ENCODE measurements at regions not wholly inside any gene's neighbourhood (a gene's known extent, or its start where the extent isn't known, plus 50 kb on each side); places are given as distances from the start of the nearest gene placed in this dataset.

DNA sequence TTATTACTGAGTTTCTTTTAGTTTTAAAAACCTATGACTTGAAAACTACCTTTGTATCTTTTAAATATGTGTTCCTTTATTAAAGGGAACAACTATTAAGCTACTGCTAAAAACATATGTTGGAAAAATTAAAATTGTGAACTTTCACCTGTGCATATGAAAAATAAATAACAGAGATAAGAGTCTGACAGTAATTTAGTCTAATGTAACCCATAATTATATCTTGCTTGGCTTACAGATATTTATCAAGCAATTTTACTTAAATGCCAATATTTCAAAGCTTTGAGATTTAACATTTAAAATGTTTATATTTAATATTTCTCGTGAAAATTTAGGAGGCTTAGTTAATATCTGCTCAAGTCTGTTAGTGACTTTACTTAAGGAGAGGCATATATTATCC lies 309.8 kb downstream of the CCER1 start:
- no peaks in the 10 kb centered on the region for H3K36me3 ChIP-seq (ENCODE audit: control insufficient read depth in 2 of 2, insufficient read depth in 2 of 2, low read length in 1 of 2)
- TF ChIP-seq ATF7 (IDR thresholded peaks at IDR 0.05; ENCODE audit: low read depth) = no peak
- no peak for TF ChIP-seq IKZF1 (conservative IDR thresholded peaks at IDR 0.05)
- no peak for TF ChIP-seq FOS (IDR thresholded peaks at IDR 0.05; ENCODE audit: borderline replicate concordance, extremely low read depth, insufficient read length)
- TF ChIP-seq SREBF1 (IDR thresholded peaks at IDR 0.05; ENCODE audit: low read length) = no peak
- no peak for TF ChIP-seq POU2F2 (IDR thresholded peaks at IDR 0.05; ENCODE audit: borderline replicate concordance, low read depth, low read length)
- no peak for TF ChIP-seq FOXK2 (IDR thresholded peaks at IDR 0.05)
- TF ChIP-seq CREM (IDR thresholded peaks at IDR 0.05; ENCODE audit: low read depth) = no peak
- TF ChIP-seq BMI1 (IDR thresholded peaks at IDR 0.05; ENCODE audit: borderline replicate concordance) = no peak
- TF ChIP-seq CHD2 (IDR thresholded peaks at IDR 0.05; ENCODE audit: borderline replicate concordance, low read depth, low read length) = no peak
- no peak for TF ChIP-seq ESRRA (IDR thresholded peaks at IDR 0.05; ENCODE audit: low read length)
- TF ChIP-seq, protein P1, sequence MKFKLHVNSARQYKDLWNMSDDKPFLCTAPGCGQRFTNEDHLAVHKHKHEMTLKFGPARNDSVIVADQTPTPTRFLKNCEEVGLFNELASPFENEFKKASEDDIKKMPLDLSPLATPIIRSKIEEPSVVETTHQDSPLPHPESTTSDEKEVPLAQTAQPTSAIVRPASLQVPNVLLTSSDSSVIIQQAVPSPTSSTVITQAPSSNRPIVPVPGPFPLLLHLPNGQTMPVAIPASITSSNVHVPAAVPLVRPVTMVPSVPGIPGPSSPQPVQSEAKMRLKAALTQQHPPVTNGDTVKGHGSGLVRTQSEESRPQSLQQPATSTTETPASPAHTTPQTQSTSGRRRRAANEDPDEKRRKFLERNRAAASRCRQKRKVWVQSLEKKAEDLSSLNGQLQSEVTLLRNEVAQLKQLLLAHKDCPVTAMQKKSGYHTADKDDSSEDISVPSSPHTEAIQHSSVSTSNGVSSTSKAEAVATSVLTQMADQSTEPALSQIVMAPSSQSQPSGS (IDR thresholded peaks at IDR 0.05; ENCODE audit: low read length) = no peak
- no peak for TF ChIP-seq HCFC1 (IDR thresholded peaks at IDR 0.05; ENCODE audit: low read length)
- TF ChIP-seq RUNX3 (IDR thresholded peaks at IDR 0.05; ENCODE audit: low read length) = no peak
- no peak for TF ChIP-seq SIX5 (IDR thresholded peaks at IDR 0.05; ENCODE audit: low read depth, low read length, severe bottlenecking)
- no peak for TF ChIP-seq NRF1 (conservative IDR thresholded peaks at IDR 0.05; ENCODE audit: low read depth, low read length)
- no peaks in the 10 kb centered on the region for H4K20me1 ChIP-seq (ENCODE audit: control insufficient read depth, insufficient read depth)
- RAD21 ChIA-PET (ENCODE audit: unreplicated experiment) = no interaction called here
- H3K9me3 ChIP-seq (replicated peaks; ENCODE audit: control insufficient read depth, insufficient read depth, low read length) = no peaks in the 10 kb centered on the region; the same call in 2 of the 3 replicates
- intact Hi-C loops (cut with micrococcal nuclease; ENCODE audit: unreplicated experiment) = no loop called here
- in situ Hi-C loops (cut with MboI) = no loop called here
- DNase-seq (ENCODE audit: low read depth, low spot score) (no peak), ATAC-seq (no peak), FAIRE-seq (no peak)
- no peak overlapping the region for H3K4me3 ChIP-seq
- H3K9ac ChIP-seq (ENCODE audit: control insufficient read depth, insufficient read depth, low read length) = no peak overlapping the region
- CTCF ChIA-PET = no interaction called here
- no TSS peak for BruUV-seq (replicated peaks)
- H2AFZ ChIP-seq (ENCODE audit: control insufficient read depth, low read depth, low read length) = no peak overlapping the region
- WGBS (ENCODE audit: insufficient coverage, insufficient replicate concordance, low lambda C conversion rate, missing lambda C conversion rate) = 5% methylated on average over 1 of the region's 1 CpG
- H3K27ac ChIP-seq (ENCODE audit: control insufficient read depth, insufficient read depth) = no peak overlapping the region
- H3K4me1 ChIP-seq (ENCODE audit: control insufficient read depth, insufficient read depth, low read length) = no peaks in the 10 kb centered on the region
- H3K4me2 ChIP-seq (ENCODE audit: control insufficient read depth, insufficient read depth) = no peak overlapping the region
- no peaks in the 10 kb centered on the region for H3K27me3 ChIP-seq (replicated peaks in 1 of 2; ENCODE audit: control insufficient read depth in 2 of 2, insufficient read depth in 2 of 2, low read length in 1 of 2)
- POLR2A ChIA-PET = no interaction called here
- SMC1A ChIA-PET (ENCODE audit: uncharacterized antibody, unreplicated experiment) = no interaction called here
- H3K79me2 ChIP-seq (ENCODE audit: control insufficient read depth, insufficient read depth, low read length) = no peaks in the 10 kb centered on the region

Data from GM12878 (cell line).